GM19239 (cell line): ENCODE measurements at regions not wholly inside any gene's neighbourhood (a gene's known extent, or its start where the extent isn't known, plus 50 kb on each side); places are given as distances from the start of the nearest gene placed in this dataset.

Source experiments
- DNase-seq: peaks from one replicate; pipeline ENCODE4 v3.0.0; 2011; ENCODE audit warnings: low spot score; ENCODE audit not compliant: insufficient read length
- FAIRE-seq: peaks from 2 replicates; lab custom pipeline; 2011; peaks lifted over from hg19 to GRCh38; lab: Jason Lieb, UNC

DNA sequence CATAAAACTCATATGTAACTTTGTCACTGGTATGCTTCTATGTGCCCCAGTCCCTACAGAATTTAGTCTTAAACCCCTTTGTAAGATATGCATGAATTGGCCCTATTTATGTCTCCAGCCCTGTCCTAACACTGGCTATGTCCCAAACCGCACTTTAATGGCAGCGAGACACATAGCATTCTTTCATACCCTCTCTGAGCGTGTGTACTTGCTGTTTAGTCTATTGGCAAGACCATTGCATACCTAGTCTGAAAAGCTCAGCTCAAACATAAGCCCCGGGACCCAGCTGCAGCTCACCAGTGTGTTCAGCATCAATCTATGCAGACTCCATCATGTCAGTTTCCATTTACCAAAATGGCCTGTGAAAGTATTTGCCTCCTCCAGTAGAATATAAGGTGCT is 1018.4 kb upstream of the TENM3 start:
- no peak for FAIRE-seq
- no peak for DNase-seq

DNA sequence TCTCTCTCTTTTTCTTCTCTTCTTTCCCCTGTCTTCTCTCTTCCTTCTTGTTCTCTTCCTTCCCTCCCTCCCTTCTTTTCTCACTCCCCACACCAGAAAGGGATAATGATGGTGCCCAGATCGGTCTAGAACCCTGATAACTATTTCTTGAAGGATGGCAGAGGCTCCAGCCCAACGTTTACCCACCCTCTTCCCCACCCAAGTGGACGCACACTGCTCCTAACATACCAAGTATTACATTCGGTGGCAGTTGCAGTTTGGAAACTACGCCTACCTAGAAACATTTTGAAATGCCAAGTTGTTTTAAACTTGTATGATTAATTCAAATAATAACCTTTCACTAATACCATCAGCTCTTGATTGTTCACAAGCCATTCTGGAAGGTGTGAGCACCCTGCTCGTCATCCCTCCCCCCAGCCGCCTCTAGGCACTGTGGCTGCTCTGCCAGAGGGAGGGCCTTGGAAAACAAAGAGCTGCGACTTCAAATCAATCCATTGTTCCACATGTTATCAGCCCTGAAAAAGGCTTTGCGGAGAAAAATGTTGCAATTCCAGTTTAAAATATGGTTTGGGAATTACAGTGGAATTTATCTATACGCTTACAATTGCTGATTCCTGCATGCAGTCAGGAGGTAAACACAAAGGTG is 1017.5 kb upstream of the TENM3 start:
- no peak for DNase-seq
- FAIRE-seq = no peak

- no peak for FAIRE-seq
- no peak for DNase-seq
Measured at GRCh38 chr4:181234951-181235680, 1008.1 kb upstream of the TENM3 start.

DNA sequence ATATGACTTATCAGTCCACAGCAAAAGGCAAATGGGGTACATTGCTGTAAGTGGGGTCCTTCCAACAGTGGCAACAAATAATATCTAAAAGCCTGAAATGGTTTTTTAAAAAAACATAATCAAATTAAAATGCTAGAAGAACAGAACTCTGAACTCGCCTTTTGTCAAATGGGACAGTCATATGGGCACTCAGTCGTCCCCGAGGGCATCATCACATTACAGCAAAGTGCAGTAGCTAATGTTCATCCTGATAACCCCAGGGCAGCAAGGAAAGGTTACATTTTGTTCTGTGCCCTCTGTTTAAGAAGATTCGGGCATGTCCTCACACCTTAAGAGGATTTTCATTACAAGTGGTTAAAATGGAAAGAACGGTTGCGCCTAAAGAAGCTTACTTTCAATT is 997.9 kb upstream of the TENM3 start:
- DNase-seq (no peak), FAIRE-seq (no peak)

DNA sequence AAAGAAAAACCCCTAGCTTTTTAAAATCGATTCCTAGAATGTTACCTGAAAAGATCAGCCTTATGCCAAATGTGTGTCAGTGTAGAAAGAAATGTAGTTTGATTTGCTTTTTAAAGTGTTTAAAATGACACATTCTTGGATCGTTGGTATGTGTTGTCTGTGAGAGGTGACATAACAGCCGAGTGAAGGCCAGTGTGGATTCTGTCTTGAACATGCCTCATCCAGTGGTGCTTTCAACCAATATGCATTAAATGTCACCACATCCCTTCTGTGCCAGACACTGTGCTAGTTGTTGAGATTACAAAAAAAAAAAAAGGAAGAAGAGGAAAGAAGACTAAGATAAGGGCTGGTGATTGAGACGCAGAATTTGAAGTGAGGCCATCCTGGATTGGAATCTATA is 994.2 kb upstream of the TENM3 start:
- DNase-seq (no peak), FAIRE-seq (no peak)

DNA sequence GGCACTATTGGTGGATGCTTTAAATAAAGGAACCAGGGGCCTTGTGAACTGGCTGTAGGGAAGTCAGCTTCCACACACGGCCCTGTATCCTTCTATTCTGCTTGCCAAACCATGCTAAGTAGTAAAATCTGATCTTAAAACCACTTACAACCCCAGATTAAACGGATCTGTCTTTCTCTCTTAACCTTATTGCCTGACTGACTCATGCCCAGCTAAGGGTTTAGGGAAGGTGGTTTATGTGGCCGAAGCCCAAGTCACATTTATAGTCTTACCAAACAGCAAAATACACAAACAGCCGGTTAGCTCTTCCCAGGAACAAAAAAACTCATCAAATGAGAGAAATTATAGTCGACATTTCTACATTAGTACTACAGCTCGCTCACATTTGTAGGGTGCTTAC is 988.4 kb upstream of the TENM3 start:
- FAIRE-seq (no peak), DNase-seq (no peak)

GRCh38 chr4:181258569-181258968 is 984.6 kb upstream of the TENM3 start:
- FAIRE-seq (no peak), DNase-seq (no peak)

GRCh38 chr4:181259081-181259709 is 984.0 kb upstream of the TENM3 start:
- DNase-seq = no peak
- no peak for FAIRE-seq

GRCh38 chr4:181261279-181261678 is 981.9 kb upstream of the TENM3 start:
- DNase-seq (no peak), FAIRE-seq (no peak)

GRCh38 chr4:181264893-181265292 is 978.3 kb upstream of the TENM3 start:
- no peak for DNase-seq

GRCh38 chr4:181265370-181265769 is 977.8 kb upstream of the TENM3 start:
- no peak for FAIRE-seq
- no peak for DNase-seq

More at GRCh38 chr4:181264893-181265292, 978.3 kb upstream of the TENM3 start:
- FAIRE-seq = no peak

DNA sequence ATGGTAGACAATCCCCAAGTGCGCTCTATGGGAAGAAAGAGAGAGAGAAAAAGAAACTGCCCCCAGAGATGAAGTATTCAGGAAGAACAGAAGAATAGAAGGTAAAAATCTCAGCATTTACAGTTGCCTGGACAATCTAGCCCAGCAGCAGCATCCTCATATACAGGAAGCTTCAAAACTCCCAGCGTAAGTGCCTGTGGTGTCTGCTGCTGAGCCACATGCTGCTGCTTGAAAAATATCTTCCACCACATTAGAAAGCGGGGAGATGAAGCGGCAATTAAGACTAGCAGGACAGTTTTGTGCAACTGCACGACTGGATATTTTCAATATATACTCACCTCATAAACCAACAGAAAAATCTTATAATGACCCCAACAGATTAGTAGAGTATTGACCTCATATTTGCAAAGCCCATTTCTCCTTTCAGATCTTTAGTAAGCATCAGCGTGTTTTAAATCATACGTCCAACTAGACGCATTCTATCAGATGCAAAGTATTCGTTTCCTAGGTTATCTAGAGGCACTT is 972.0 kb upstream of the TENM3 start:
- DNase-seq (no peak), FAIRE-seq (no peak)

DNA sequence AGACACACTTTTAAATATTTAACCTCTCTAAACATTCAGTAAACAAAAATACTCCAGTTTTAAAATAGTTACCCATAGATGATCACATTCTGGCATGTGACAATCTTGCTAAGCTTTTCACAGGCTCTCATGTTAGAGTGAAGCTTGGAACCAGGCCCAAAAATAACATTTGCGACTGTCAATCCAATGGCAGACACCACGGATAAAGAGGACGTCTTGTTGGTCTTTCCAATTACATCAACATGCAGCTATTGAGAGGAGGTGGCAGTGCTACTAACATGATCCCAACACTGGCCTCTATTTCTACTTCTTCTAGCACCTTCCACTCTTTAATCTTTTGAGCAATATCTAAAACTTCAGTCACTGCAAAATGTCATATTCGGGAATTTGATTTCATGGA is 970.8 kb upstream of the TENM3 start:
- DNase-seq (no peak), FAIRE-seq (no peak)

DNA sequence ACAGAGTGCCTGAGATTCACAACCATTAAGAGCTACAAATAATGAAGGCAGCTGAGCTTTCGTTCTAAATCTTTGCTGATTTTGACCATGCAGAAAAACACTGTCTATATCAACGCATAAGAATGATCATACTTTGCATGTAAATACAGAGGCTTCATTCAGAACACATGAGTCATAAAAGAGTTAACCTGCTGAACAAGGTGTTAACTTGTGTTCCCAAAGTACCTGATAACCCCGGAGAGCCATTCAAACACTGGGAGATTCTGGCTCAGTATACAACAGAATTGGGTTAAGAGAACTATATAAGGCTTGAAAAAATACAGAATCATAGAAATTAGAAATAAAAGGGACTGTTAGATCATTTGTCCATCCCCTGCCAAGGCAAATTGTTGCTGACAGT is 964.3 kb upstream of the TENM3 start:
- DNase-seq (no peak), FAIRE-seq (no peak)

- FAIRE-seq (no peak), DNase-seq (no peak)
Measured at GRCh38 chr4:181281451-181281850, 961.8 kb upstream of the TENM3 start.

DNA sequence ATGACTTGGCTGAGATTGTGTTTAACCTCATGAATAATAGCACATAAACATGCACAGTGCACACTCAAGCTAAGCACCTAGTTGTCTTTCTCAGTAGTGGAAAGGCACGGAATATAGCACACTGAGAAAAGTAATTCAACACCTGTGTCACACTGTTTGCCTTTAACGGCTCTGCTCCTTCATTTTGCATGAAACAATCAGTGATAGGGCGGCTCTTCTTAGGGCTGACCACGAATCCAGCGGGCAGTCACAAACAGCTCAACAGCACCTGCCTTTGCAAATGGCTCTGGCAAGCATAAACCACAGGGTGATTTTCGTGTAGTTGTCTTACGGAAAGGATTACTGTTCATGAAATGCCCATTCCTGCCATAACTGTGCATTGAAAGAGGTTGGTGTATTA is 954.0 kb upstream of the TENM3 start:
- FAIRE-seq (no peak), DNase-seq (no peak)

DNA sequence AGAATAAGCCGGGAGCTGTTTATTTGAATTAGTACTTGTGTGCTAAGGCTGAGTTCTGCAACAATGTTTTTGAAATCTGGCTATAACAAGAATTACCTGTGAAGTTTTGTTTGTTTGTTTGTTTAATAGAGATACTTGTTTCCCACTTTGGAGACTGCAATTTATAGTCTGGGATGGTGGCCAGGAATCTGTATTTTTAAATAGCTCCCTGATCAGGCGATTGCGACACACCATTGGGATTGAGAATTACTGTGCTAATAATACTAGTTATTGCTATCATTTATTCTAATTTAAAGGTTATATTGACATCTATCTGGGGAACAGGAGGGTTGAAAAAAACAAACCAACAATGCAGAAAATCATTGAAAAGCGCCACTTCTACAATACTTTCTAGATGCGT is 951.6 kb upstream of the TENM3 start:
- no peak for DNase-seq
- no peak for FAIRE-seq

DNA sequence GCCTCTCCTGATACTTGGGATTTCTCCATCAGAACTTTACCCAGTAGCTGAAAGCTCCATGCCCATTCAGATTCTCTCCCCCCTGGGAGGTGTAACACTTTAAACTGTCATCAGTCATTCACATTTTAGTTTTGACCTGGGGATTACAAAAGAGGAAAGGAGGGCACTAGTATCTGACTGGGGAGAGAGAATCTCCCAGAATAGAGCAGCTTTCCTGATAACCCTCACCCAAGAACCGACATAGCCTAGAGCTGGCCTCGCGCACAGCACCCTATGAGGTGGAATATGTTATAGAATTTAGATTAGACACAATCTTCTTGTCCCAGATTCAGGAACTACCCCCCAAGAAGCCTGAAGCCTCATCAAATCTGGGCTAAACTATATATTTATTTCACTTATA is 950.2 kb upstream of the TENM3 start:
- FAIRE-seq (no peak), DNase-seq (no peak)

- DNase-seq = no peak
- no peak for FAIRE-seq
Measured at GRCh38 chr4:181293541-181293940, 949.7 kb upstream of the TENM3 start.

DNA sequence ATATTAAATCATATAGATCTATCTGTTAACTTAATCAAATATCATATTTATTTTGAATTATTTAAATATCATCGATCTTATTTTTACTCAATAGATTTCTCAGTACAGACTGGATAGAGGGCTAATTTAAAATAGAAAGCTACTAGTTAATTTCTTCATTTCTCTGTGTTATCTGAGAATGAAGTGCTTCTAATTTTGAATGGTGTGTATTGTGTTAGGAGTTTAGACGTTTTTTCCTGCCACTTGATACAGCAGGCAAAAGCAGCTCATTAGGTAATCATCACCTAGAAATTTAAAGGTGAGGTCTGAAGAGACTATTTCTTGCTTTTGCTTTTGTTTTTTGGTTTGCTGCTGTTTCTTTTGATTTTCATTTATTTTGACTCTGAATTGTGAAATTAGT is 948.8 kb upstream of the TENM3 start:
- DNase-seq = no peak
- no peak for FAIRE-seq
